ENCODE measurements at regions not wholly inside any gene's neighbourhood (a gene's known extent, or its start where the extent isn't known, plus 50 kb on each side); places are given as distances from the start of the nearest gene placed in this dataset.

DNA sequence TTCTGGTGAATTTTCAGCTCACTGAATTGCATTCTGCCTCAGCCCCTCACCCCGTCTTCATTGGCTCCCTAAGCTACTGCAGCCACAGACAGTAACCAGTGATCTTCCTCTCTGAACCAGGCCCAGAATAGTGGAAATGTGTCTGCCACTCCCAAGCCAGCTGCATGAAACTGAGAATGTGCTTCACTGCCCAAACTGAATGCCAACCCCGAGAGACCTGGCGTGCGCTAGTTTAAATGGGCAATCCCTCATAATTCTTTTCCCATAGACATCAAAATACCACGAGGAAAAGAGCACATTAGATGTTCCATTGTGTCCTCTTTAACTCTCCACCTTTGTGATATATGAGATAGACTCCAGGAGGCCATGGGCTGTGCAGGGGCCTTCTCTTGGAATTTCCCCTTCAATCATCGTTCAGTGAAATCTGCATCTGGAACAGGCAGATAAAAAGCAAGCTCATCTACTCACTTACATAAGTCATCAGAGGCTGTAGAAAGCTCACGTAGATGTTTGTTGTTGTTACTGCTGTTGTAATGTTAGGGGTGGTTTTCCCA lies 320.2 kb downstream of the NFIB start:
- H3K4me1 ChIP-seq (ENCODE audit: control insufficient read depth, low read length), result no peaks in the 10 kb centered on the region
- H3K9me3 ChIP-seq (ENCODE audit: control insufficient read depth, insufficient read depth, low read length), result no peaks in the 10 kb centered on the region
- H3K27me3 ChIP-seq (ENCODE audit: control insufficient read depth, low read length), result no peaks in the 10 kb centered on the region
- no peak overlapping the region for H3K27ac ChIP-seq (ENCODE audit: low read depth, low read length)
- no peak overlapping the region for H3K4me2 ChIP-seq (ENCODE audit: low read length)
- H3K4me3 ChIP-seq (ENCODE audit: low read length), result no peak overlapping the region
- H3F3A ChIP-seq (ENCODE audit: control insufficient read depth, insufficient read depth), result no peaks in the 10 kb centered on the region
- no peaks in the 10 kb centered on the region for H3K9me2 ChIP-seq (replicated peaks; ENCODE audit: control insufficient read depth, low read length)
- TF ChIP-seq, protein P1, sequence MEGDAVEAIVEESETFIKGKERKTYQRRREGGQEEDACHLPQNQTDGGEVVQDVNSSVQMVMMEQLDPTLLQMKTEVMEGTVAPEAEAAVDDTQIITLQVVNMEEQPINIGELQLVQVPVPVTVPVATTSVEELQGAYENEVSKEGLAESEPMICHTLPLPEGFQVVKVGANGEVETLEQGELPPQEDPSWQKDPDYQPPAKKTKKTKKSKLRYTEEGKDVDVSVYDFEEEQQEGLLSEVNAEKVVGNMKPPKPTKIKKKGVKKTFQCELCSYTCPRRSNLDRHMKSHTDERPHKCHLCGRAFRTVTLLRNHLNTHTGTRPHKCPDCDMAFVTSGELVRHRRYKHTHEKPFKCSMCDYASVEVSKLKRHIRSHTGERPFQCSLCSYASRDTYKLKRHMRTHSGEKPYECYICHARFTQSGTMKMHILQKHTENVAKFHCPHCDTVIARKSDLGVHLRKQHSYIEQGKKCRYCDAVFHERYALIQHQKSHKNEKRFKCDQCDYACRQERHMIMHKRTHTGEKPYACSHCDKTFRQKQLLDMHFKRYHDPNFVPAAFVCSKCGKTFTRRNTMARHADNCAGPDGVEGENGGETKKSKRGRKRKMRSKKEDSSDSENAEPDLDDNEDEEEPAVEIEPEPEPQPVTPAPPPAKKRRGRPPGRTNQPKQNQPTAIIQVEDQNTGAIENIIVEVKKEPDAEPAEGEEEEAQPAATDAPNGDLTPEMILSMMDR (IDR thresholded peaks at IDR 0.05; ENCODE audit: low read depth, low read length, poor library complexity, severe bottlenecking), result no peak
- TF ChIP-seq EZH2phosphoT487 (IDR thresholded peaks at IDR 0.05; ENCODE audit: borderline replicate concordance, low read length), result no peak
- H3K79me2 ChIP-seq (ENCODE audit: control insufficient read depth, low read length), result no peaks in the 10 kb centered on the region
- no peaks in the 10 kb centered on the region for H4K20me1 ChIP-seq (ENCODE audit: control insufficient read depth, insufficient read depth, low read depth, low read length)
- H3K36me3 ChIP-seq (ENCODE audit: control insufficient read depth, low read length), result no peaks in the 10 kb centered on the region

DNA sequence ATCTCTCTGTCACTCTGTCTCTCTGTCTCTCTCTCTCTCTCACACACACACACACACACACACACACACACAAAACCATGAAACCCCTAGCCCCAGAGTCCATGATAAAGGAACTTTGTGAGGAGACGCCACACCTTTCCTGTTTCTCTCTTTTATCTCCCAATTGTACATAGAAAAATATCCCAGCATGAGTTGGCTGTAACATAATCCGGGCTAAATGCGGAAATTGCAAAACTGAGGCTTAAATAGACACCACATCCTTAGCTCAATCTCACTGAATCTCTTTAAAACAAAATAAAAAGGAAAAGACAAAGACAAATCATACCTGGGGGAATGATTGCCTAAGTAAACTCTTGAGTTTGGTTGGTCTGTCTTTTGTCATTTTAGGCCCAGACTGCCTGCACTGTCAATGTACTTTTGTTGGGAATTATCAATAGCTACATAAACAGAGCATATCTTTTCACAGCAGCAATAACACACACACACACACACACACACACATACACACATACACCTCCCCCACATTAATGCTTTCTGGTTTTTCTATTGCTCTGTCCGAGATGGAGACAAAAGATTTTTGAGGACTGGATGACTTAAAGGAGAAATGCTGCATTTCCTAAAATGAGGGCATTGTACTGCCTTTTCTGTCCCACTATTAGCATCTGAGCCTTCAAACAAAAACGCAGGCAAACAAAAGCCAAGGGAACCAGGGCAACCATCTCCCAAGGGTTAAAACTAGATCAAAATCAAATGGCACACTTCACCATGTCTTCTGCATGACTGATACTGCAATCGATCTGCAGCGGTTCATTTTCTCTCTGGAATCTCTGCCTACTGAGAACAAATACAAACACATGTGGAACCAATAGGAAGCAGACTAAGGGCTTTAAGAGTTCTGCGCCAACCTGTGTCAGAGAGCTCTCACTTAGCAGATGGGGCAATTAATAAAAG lies 321.5 kb downstream of the NFIB start:
- no peaks in the 10 kb centered on the region for H3F3A ChIP-seq (ENCODE audit: control insufficient read depth, insufficient read depth)
- TF ChIP-seq EZH2phosphoT487 (IDR thresholded peaks at IDR 0.05; ENCODE audit: borderline replicate concordance, low read length), result no peak
- TF ChIP-seq, protein P1 (IDR thresholded peaks at IDR 0.05; ENCODE audit: low read depth, low read length, poor library complexity, severe bottlenecking), result no peak
- H3K27me3 ChIP-seq (ENCODE audit: control insufficient read depth, low read length), result no peaks in the 10 kb centered on the region
- H3K9me2 ChIP-seq (replicated peaks; ENCODE audit: control insufficient read depth, low read length), result no peaks in the 10 kb centered on the region
- H3K9me3 ChIP-seq (ENCODE audit: control insufficient read depth, insufficient read depth, low read length), result no peaks in the 10 kb centered on the region
- H3K4me1 ChIP-seq (ENCODE audit: control insufficient read depth, low read length), result no peaks in the 10 kb centered on the region
- H3K36me3 ChIP-seq (ENCODE audit: control insufficient read depth, low read length), result no peaks in the 10 kb centered on the region
- H3K4me2 ChIP-seq (ENCODE audit: low read length), result no peak overlapping the region
- no peak overlapping the region for H3K27ac ChIP-seq (ENCODE audit: low read depth, low read length)
- H3K4me3 ChIP-seq (ENCODE audit: low read length), result no peak overlapping the region
- no peaks in the 10 kb centered on the region for H4K20me1 ChIP-seq (ENCODE audit: control insufficient read depth, insufficient read depth, low read depth, low read length)
- no peaks in the 10 kb centered on the region for H3K79me2 ChIP-seq (ENCODE audit: control insufficient read depth, low read length)

DNA sequence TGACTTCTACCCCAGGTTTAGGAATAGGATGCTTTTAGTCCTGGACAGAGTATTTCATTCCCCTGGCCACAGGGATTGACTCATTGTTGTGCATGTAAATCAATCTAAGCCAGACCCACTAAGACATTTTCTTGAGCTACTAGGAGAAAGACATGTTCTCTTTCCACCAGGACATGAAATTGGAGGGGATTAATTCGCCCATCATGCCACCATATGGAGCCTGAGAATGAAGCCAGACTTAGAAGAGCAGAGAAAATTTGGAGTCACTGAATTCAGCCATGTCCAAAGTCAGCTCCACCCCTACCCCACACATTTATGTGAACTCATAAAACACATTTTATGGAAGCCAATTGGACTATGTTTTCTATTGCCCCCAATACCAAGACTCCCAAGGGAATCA lies 322.5 kb downstream of the NFIB start:
- no peaks in the 10 kb centered on the region for H3K9me3 ChIP-seq (ENCODE audit: control insufficient read depth, insufficient read depth, low read length)
- no peaks in the 10 kb centered on the region for H3K79me2 ChIP-seq (ENCODE audit: control insufficient read depth, low read length)
- no peaks in the 10 kb centered on the region for H4K20me1 ChIP-seq (ENCODE audit: control insufficient read depth, insufficient read depth, low read depth, low read length)
- no peaks in the 10 kb centered on the region for H3K9me2 ChIP-seq (replicated peaks; ENCODE audit: control insufficient read depth, low read length)
- H3K27ac ChIP-seq (ENCODE audit: low read depth, low read length), result no peak overlapping the region
- no peaks in the 10 kb centered on the region for H3K36me3 ChIP-seq (ENCODE audit: control insufficient read depth, low read length)
- H3F3A ChIP-seq (ENCODE audit: control insufficient read depth, insufficient read depth), result no peaks in the 10 kb centered on the region
- no peak overlapping the region for H3K4me3 ChIP-seq (ENCODE audit: low read length)
- H3K4me1 ChIP-seq (ENCODE audit: control insufficient read depth, low read length), result no peaks in the 10 kb centered on the region
- H3K4me2 ChIP-seq (ENCODE audit: low read length), result no peak overlapping the region
- no peaks in the 10 kb centered on the region for H3K27me3 ChIP-seq (ENCODE audit: control insufficient read depth, low read length)
- TF ChIP-seq EZH2phosphoT487 (IDR thresholded peaks at IDR 0.05; ENCODE audit: borderline replicate concordance, low read length), result no peak
- TF ChIP-seq, protein P1 (IDR thresholded peaks at IDR 0.05; ENCODE audit: low read depth, low read length, poor library complexity, severe bottlenecking), result no peak

All from DOHH2 (cell line).